GM12892 (cell line): ENCODE measurements at regions not wholly inside any gene's neighbourhood (a gene's known extent, or its start where the extent isn't known, plus 50 kb on each side); places are given as distances from the start of the nearest gene placed in this dataset.

ENCODE experiments used
- POLR2A ChIP-seq: IDR thresholded peaks from 2 replicates; pipeline ENCODE4 v1.6.1; 2011; ENCODE audit warnings: low read depth, low read length, control low read depth
- POLR2AphosphoS5 ChIP-seq: IDR thresholded peaks from 2 replicates; pipeline ENCODE4 v1.6.1; 2011; ENCODE audit warnings: low read depth, low read length, control low read depth
- TAF1 ChIP-seq: IDR thresholded peaks from 2 replicates; pipeline ENCODE4 v1.6.1; 2011; ENCODE audit warnings: low read depth, mild to moderate bottlenecking, control low read depth, low read length, borderline replicate concordance

- TF ChIP-seq TAF1 (no peak), POLR2A (no peak), POLR2AphosphoS5 (no peak)
Observed at GRCh38 chr9:82552784-82553183, 510.2 kb downstream of the RASEF start.
